DMS114 treated with DMSO at 0.1 percent for 48 hours (cell line): ENCODE measurements at regions not wholly inside any gene's neighbourhood (a gene's known extent, or its start where the extent isn't known, plus 50 kb on each side); places are given as distances from the start of the nearest gene placed in this dataset.
"Not testable (repeated sequence)": the region's sequence is repeated elsewhere in the genome, so short reads cannot be mapped to it uniquely, and the experiment has no call there.

Experiments
- DNase-seq: peaks from one replicate; lab custom pipeline; 2025; ENCODE audit not compliant: unreplicated experiment; lab: John Stamatoyannopoulos, UW

- DNase-seq, result no peak
Observed at GRCh38 chr2:145800151-145801091, 1280.5 kb upstream of the ZEB2 start.

DNA sequence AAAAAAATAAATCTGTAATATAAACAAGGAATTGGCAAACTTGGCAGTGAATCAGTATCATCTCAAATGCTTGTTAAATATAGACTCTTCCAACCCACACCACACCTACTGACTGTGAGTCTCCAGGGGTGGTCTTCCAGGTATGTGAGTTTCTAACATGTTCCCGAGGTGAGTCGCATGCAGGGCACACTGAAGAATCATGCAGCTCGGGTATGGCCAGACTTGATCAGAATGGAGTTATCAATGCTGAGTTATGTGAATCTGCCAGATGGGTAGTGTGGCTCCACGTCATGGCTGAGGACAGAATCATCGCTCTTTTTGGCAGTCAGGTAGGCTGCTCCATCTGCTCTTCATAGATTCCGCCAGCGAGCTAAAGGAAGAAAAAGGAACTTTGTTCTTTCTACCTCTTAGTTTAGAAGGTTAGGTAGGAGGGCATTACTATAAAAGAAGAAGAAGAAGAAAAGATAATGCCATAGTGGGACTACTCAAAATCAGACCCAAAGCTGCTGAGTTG, 1279.7 kb upstream of the ZEB2 start:
- DNase-seq, result no peak

GRCh38 chr2:145798419-145798818, 1278.5 kb upstream of the ZEB2 start:
- DNase-seq, result no peak

DNA sequence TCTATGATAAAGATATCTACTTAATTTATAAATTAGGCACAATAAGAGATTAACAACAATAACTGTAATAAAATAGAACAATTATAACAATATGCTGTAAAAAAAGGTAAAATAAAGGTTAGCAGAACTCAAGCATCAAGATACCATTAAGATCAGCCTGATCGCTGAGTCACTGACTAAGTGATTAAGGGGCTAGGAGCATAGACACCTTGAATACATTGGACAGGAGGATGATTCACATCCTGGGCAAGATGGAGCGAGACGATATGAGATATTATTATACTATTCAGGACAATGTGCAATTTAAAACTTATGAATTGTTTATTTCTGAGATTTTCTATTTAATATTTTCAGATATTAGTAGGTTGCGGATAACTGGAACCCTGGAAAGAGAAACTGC, 1277.8 kb upstream of the ZEB2 start:
- no peak for DNase-seq

DNA sequence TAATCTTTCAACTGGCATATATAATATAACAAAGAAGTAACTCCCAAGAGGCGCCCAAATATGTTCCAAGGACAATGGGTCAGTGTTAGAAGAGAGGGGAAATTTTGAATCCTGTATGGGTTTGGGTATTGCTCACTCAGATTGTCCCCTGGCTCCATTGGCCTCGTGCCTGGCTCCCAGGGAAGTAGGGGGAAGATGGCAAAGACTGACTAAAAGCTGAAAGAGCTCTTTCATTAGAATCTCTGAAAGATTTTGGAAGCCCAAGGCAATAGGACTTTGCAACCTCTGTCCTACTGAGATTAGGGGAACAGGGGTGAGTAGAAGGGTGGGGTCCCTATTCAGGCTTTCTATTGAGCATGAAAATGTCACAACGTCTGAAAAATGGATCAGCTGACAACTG, 1272.8 kb upstream of the ZEB2 start:
- DNase-seq, result no peak

DNA sequence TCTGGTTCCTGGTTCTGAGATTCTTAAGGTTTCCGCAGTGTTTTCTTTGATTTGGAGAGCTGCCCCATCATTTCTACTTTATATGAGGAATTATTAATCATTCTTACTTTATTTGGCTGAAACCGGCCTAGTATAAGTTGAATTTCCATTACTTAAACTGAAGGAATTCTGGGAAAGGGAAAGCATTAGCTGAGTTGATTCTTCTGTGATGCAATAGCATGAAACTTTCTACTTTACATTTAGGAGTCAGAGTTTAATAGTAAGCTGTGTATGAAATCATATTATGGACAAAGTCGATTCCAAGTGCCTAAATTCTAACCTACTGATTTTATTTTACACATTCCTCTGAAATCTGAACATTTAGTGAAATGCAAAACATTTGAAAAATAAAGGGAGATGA, 1269.7 kb upstream of the ZEB2 start:
- no peak for DNase-seq

- DNase-seq, result not testable (repeated sequence)
Observed at GRCh38 chr2:145787597-145788361, 1267.9 kb upstream of the ZEB2 start.

DNA sequence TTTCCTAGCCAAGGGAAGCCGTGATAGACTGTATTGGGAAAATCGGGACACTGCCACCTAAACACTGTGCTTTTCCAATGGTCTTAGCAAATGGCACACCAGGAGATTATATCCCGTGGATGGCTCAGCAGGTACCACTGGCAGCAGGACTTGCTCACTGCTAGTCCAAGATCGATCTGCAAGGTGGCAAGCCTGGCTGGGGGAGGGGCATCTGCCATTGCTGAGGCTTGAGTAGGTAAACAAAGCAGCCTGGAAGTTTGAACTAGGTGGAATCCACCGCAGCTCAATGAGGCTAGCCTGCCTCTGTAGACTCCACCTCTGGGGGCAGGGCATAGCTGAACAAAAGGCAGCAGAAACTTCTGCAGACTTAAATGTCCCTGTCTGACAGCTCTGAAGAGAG, 1262.7 kb upstream of the ZEB2 start:
- DNase-seq, result not testable (repeated sequence)

GRCh38 chr2:145777914-145778313, 1258.0 kb upstream of the ZEB2 start:
- no peak for DNase-seq

DNA sequence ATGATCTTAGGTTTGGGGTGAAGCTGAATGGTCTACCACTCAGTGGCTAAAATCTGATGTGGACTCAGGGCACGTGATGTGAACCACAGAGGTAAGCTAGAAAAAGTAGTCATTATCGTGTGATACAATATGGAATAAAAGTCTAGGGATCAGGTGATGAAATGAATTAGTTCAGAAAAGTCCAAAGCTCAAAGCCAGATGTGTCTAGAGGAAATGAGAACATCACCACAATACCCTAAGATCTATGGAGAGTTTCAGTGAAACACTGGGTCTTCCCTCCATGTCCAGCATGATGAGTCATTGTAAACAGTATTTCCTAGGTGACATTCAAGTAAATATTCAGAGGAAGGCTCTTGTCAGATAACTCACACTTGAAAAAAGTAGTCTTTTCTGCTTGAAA, 1257.4 kb upstream of the ZEB2 start:
- no peak for DNase-seq

- DNase-seq, result no peak
Observed at GRCh38 chr2:145775591-145775990, 1255.7 kb upstream of the ZEB2 start.

- DNase-seq, result no peak
Observed at GRCh38 chr2:145771525-145771924, 1251.6 kb upstream of the ZEB2 start.

- DNase-seq, result no peak
Observed at GRCh38 chr2:145769011-145769716, 1249.2 kb upstream of the ZEB2 start.

DNA sequence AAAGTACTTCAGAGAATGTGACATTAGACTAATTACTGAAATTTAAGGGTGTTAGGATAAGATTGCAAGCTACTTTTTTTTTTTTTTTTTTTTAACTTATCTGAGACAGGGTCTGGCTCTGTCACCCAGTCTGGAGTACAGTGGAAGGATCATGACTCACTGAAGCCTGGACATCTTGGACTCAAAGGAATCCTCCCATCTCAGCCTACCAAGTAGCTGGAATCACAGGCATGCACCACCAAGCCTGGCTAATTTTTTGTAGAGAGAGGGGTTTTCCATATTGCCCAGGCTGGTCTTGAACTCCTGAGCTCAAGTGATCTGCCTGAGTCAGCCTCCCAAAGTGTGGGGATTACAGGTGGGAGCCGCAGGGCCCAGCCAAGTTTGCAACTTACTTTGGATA, 1246.0 kb upstream of the ZEB2 start:
- DNase-seq, result no peak

- no peak for DNase-seq
Observed at GRCh38 chr2:145764631-145765030, 1244.7 kb upstream of the ZEB2 start.

DNA sequence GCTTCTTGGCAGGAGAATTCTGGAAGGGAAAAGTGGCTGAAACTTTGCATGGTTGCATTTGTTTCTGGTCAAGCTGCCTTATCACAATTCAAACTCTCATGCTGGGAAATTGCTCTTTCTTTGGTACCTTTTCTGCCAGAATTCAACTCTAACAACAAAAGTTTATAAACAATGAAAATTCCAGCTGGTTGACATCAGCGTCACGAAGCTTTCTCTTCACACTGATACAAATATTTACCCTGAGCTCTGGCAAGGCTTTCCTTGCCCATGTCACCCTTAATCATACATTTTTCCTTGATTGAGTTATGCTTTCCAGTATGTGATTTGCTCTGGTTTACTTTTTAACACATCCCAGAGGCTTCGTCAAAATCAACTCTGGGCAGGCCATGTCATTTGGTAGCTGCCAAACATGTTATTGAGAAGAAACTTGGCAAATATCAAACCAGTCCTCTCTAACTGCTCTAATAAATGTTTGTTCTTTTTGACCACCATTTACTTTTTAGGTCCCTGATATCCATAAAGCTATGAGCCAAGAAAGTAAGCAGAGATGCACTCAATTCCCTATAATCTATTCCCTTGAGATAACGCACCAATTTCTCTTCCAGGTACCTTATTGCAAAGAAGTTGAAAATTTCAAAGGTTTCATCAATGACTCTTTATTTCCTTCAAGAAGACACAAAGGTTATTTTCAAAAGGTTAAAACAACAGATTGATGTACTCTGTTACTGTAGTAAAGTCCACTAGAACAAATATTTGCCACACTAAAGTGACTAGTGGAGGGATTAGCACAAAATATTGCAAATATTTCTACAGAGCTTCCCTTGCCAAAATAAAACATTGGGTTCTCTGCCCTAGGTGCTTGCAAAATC, 1241.1 kb upstream of the ZEB2 start:
- DNase-seq, result no peak

DNA sequence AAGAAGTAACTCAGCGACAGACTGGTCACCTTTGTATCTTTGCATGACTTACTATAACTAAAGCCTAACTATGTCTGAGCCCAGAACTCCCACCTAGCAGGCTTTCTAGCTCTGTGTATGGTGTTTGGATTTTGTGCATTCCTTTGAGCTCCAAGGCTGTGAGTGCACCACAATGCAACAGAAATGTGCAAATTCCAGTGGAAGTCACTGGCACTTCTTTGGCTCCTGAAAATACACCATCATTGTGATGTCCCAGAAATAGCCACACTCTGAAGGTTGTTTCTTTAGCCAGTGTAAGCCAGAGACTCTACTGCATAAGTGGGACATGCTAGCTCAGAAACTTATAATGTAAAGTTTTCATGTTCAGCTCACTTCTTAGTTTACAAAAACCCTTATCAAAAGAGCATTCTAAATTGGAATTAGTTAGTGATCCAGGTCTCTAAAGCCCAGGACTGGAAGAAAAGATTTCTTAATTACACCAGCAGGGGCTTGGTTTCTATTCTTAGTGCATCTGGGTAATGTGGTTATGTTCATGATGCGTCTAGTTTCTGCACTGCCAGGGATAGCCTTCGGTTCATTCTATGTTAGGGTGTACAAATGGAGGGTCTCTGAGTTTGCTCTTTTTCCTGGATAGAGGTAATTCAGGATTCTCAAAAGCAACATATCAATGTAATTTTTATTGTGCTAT, 1239.5 kb upstream of the ZEB2 start:
- DNase-seq, result no peak

- no peak for DNase-seq
Observed at GRCh38 chr2:145757503-145758246, 1237.8 kb upstream of the ZEB2 start.
